Stimulated activated CD8-positive, alpha-beta memory T cell treated with anti-CD3 and anti-CD28 coated beads, Interleukin-7, amount 100 ng/mL, for 4 hours (primary cell): ENCODE measurements at regions not wholly inside any gene's neighbourhood (a gene's known extent, or its start where the extent isn't known, plus 50 kb on each side); places are given as distances from the start of the nearest gene placed in this dataset.

Experiments used
- DNase-seq, 2 donors: peaks; one replicate each; pipeline ENCODE4 v3.0.0-alpha.2; 2020; ENCODE audit warnings: low read depth in 2 of 2

GRCh38 chr22:48453171-48453570 lies 1374.5 kb downstream of the BRD1 start:
- DNase-seq, result no peak

- DNase-seq, result no peak
Observed at GRCh38 chr22:48452766-48453165, 1374.9 kb downstream of the BRD1 start.

GRCh38 chr22:48451891-48452290 lies 1375.8 kb downstream of the BRD1 start:
- no peak for DNase-seq

- no peak for DNase-seq
Observed at GRCh38 chr22:48450188-48450825, 1377.4 kb downstream of the BRD1 start.

- DNase-seq, result no peak
Observed at GRCh38 chr22:48449466-48450187, 1378.0 kb downstream of the BRD1 start.

- DNase-seq, result no peak
Observed at GRCh38 chr22:48448821-48449220, 1378.9 kb downstream of the BRD1 start.

- DNase-seq, result no peak
Observed at GRCh38 chr22:48445113-48445827, 1382.4 kb downstream of the BRD1 start.

GRCh38 chr22:48444320-48445112 lies 1383.2 kb downstream of the BRD1 start:
- DNase-seq, result no peak

- no peak for DNase-seq
Observed at GRCh38 chr22:48443680-48444079, 1384.0 kb downstream of the BRD1 start.

- no peak for DNase-seq
Observed at GRCh38 chr22:48442663-48443062, 1385.0 kb downstream of the BRD1 start.

- no peak for DNase-seq
Observed at GRCh38 chr22:48441553-48441850, 1386.2 kb downstream of the BRD1 start.

- no peak for DNase-seq
Observed at GRCh38 chr22:48440673-48441552, 1386.8 kb downstream of the BRD1 start.

GRCh38 chr22:48440176-48440575 lies 1387.5 kb downstream of the BRD1 start:
- no peak for DNase-seq

GRCh38 chr22:48439560-48440135 lies 1388.0 kb downstream of the BRD1 start:
- no peak for DNase-seq

GRCh38 chr22:48438800-48439559 lies 1388.7 kb downstream of the BRD1 start:
- no peak for DNase-seq

- no peak for DNase-seq
Observed at GRCh38 chr22:48438096-48438495, 1389.6 kb downstream of the BRD1 start.

GRCh38 chr22:48436201-48436931 lies 1391.3 kb downstream of the BRD1 start:
- no peak for DNase-seq

- no peak for DNase-seq
Observed at GRCh38 chr22:48434868-48435250, 1392.8 kb downstream of the BRD1 start.

- no peak for DNase-seq
Observed at GRCh38 chr22:48434156-48434867, 1393.4 kb downstream of the BRD1 start.
